ENCODE measurements at regions not wholly inside any gene's neighbourhood (a gene's known extent, or its start where the extent isn't known, plus 50 kb on each side); places are given as distances from the start of the nearest gene placed in this dataset.

- H3K79me2 ChIP-seq (ENCODE audit: insufficient read depth), result no peaks in the 10 kb centered on the region
- H2AFZ ChIP-seq, result no peak overlapping the region
- H3F3A ChIP-seq (ENCODE audit: insufficient read depth), result no peaks in the 10 kb centered on the region
- no peak overlapping the region for H3K27ac ChIP-seq
- H3K36me3 ChIP-seq (ENCODE audit: low read depth), result no peaks in the 10 kb centered on the region
- no peak overlapping the region for H3K9ac ChIP-seq
- H3K4me2 ChIP-seq (ENCODE audit: unreplicated experiment), result no peak overlapping the region
- no peak overlapping the region for H3K4me3 ChIP-seq
- H3K4me1 ChIP-seq (ENCODE audit: insufficient read depth), result no peaks in the 10 kb centered on the region
- no peaks in the 10 kb centered on the region for H3K9me2 ChIP-seq (ENCODE audit: insufficient read depth)
- TF ChIP-seq EZH2phosphoT487 (IDR thresholded peaks at IDR 0.05; ENCODE audit: insufficient read depth, low read depth), result no peak
- TF ChIP-seq EZH2 (IDR thresholded peaks at IDR 0.05; ENCODE audit: insufficient read depth, poor library complexity, severe bottlenecking), result no peak
- no peaks in the 10 kb centered on the region for H3K9me3 ChIP-seq (ENCODE audit: low read depth)
- H4K20me1 ChIP-seq (ENCODE audit: insufficient read depth), result no peaks in the 10 kb centered on the region
- no peaks in the 10 kb centered on the region for H3K27me3 ChIP-seq (replicated peaks; ENCODE audit: insufficient read depth)
- no peak for DNase-seq
- WGBS, 2 experiments (ENCODE audit: low coverage in 1 of 2, low lambda C conversion rate in 2 of 2, missing lambda C conversion rate in 2 of 2), result 16 to 20% methylated on average over 5 of the region's 5 CpGs
- in situ Hi-C loops (cut with MboI), result no loop called here
Observed at GRCh38 chr19:56953470-56953869, 112.9 kb upstream of the PEG3 start.

- Histone ChIP-seq H3K79me2 (ENCODE audit: insufficient read depth) (no peaks in the 10 kb centered on the region), H3K36me3 (ENCODE audit: low read depth) (no peaks in the 10 kb centered on the region), H3K9me3 (ENCODE audit: low read depth) (no peaks in the 10 kb centered on the region), H3K4me1 (ENCODE audit: insufficient read depth) (no peaks in the 10 kb centered on the region), H3F3A (ENCODE audit: insufficient read depth) (no peaks in the 10 kb centered on the region), H3K9me2 (ENCODE audit: insufficient read depth) (no peaks in the 10 kb centered on the region), H3K4me2 (ENCODE audit: unreplicated experiment) (no peak overlapping the region), H3K27me3 (replicated peaks; ENCODE audit: insufficient read depth) (no peaks in the 10 kb centered on the region), H2AFZ (no peak overlapping the region), H4K20me1 (ENCODE audit: insufficient read depth) (no peaks in the 10 kb centered on the region), H3K27ac (no peak overlapping the region), H3K9ac (no peak overlapping the region), H3K4me3 (no peak overlapping the region)
- DNase-seq, result no peak
- 23 to 29% methylated on average over 15 of the region's 15 CpGs for WGBS, 2 experiments (ENCODE audit: low coverage in 1 of 2, low lambda C conversion rate in 2 of 2, missing lambda C conversion rate in 2 of 2)
- TF ChIP-seq EZH2phosphoT487 (IDR thresholded peaks at IDR 0.05; ENCODE audit: insufficient read depth, low read depth) (no peak), EZH2 (IDR thresholded peaks at IDR 0.05; ENCODE audit: insufficient read depth, poor library complexity, severe bottlenecking) (no peak)
- in situ Hi-C loops (cut with MboI), result no loop called here
Observed at GRCh38 chr19:56955637-56956216, 115.2 kb upstream of the PEG3 start.

- H3K4me3 ChIP-seq, result no peak overlapping the region
- WGBS, 2 experiments (ENCODE audit: low coverage in 1 of 2, low lambda C conversion rate in 2 of 2, missing lambda C conversion rate in 2 of 2), result 26 to 30% methylated on average over 14 of the region's 14 CpGs
- H3K9ac ChIP-seq, result no peak overlapping the region
- H3K27ac ChIP-seq, result no peak overlapping the region
- no peaks in the 10 kb centered on the region for H3K36me3 ChIP-seq (ENCODE audit: low read depth)
- no peaks in the 10 kb centered on the region for H3K27me3 ChIP-seq (replicated peaks; ENCODE audit: insufficient read depth)
- H4K20me1 ChIP-seq (ENCODE audit: insufficient read depth), result no peaks in the 10 kb centered on the region
- no peak overlapping the region for H3K4me2 ChIP-seq (ENCODE audit: unreplicated experiment)
- no peak for TF ChIP-seq EZH2 (IDR thresholded peaks at IDR 0.05; ENCODE audit: insufficient read depth, poor library complexity, severe bottlenecking)
- TF ChIP-seq EZH2phosphoT487 (IDR thresholded peaks at IDR 0.05; ENCODE audit: insufficient read depth, low read depth), result no peak
- H2AFZ ChIP-seq, result no peak overlapping the region
- in situ Hi-C loops (cut with MboI), result no loop called here
- H3K9me2 ChIP-seq (ENCODE audit: insufficient read depth), result no peaks in the 10 kb centered on the region
- H3K4me1 ChIP-seq (ENCODE audit: insufficient read depth), result no peaks in the 10 kb centered on the region
- no peak for DNase-seq
- H3K9me3 ChIP-seq (ENCODE audit: low read depth), result no peaks in the 10 kb centered on the region
- no peaks in the 10 kb centered on the region for H3K79me2 ChIP-seq (ENCODE audit: insufficient read depth)
- H3F3A ChIP-seq (ENCODE audit: insufficient read depth), result no peaks in the 10 kb centered on the region
Observed at GRCh38 chr19:56956503-56957226, 116.1 kb upstream of the PEG3 start.

- no peaks in the 10 kb centered on the region for H3K9me3 ChIP-seq (ENCODE audit: low read depth)
- TF ChIP-seq EZH2phosphoT487 (IDR thresholded peaks at IDR 0.05; ENCODE audit: insufficient read depth, low read depth), result no peak
- TF ChIP-seq EZH2 (IDR thresholded peaks at IDR 0.05; ENCODE audit: insufficient read depth, poor library complexity, severe bottlenecking), result no peak
- in situ Hi-C loops (cut with MboI), result no loop called here
Observed at GRCh38 chr19:56959205-56959604, 118.7 kb upstream of the PEG3 start.

More at GRCh38 chr19:56959205-56959604, 118.7 kb upstream of the PEG3 start:
- Histone ChIP-seq H2AFZ (no peak overlapping the region), H3K27me3 (replicated peaks; ENCODE audit: insufficient read depth) (no peaks in the 10 kb centered on the region), H3K4me1 (ENCODE audit: insufficient read depth) (no peaks in the 10 kb centered on the region), H4K20me1 (ENCODE audit: insufficient read depth) (no peaks in the 10 kb centered on the region), H3K79me2 (ENCODE audit: insufficient read depth) (no peaks in the 10 kb centered on the region), H3K36me3 (ENCODE audit: low read depth) (no peaks in the 10 kb centered on the region), H3F3A (ENCODE audit: insufficient read depth) (no peaks in the 10 kb centered on the region), H3K27ac (no peak overlapping the region), H3K4me2 (ENCODE audit: unreplicated experiment) (no peak overlapping the region), H3K9me2 (ENCODE audit: insufficient read depth) (no peaks in the 10 kb centered on the region), H3K9ac (no peak overlapping the region), H3K4me3 (no peak overlapping the region)
- no peak for DNase-seq
- 2 to 12% methylated on average over 4 of the region's 4 CpGs for WGBS, 2 experiments (ENCODE audit: low coverage in 1 of 2, low lambda C conversion rate in 2 of 2, missing lambda C conversion rate in 2 of 2)

Measured in GM23248 (cell line).